H9 (cell line): ENCODE measurements at regions not wholly inside any gene's neighbourhood (a gene's known extent, or its start where the extent isn't known, plus 50 kb on each side); places are given as distances from the start of the nearest gene placed in this dataset.

Experiments
- DNase-seq: peaks from one replicate; pipeline ENCODE4 v3.0.0-alpha.2; 2017
- H2AFZ ChIP-seq: one replicate; pipeline ENCODE4 v1.6.1; 2013; ENCODE audit warnings: mild to moderate bottlenecking, low read length, control low read depth, moderate library complexity
- H2AK5ac ChIP-seq: 2 replicates; pipeline ENCODE4 v1.6.1; 2013; ENCODE audit warnings: low read length, control low read depth, mixed read lengths; ENCODE audit not compliant: insufficient read length
- H2BK120ac ChIP-seq: one replicate; pipeline ENCODE4 v1.6.1; 2013; ENCODE audit warnings: low read depth, mild to moderate bottlenecking, low read length, control low read depth, inconsistent platforms; ENCODE audit not compliant: poor library complexity, severe bottlenecking
- H2BK12ac ChIP-seq: 2 replicates; pipeline ENCODE4 v1.6.1; 2013; ENCODE audit warnings: low read length, control low read depth, mixed read lengths, low read depth; ENCODE audit not compliant: insufficient read length
- H2BK15ac ChIP-seq: 2 replicates; pipeline ENCODE4 v1.6.1; 2013; ENCODE audit warnings: low read depth, low read length, control low read depth
- H2BK20ac ChIP-seq: one replicate; pipeline ENCODE4 v1.6.1; 2013; ENCODE audit warnings: low read depth, mild to moderate bottlenecking, low read length, control low read depth, inconsistent platforms; ENCODE audit not compliant: poor library complexity, severe bottlenecking
- H2BK5ac ChIP-seq: 2 replicates; pipeline ENCODE4 v1.6.1; 2013; ENCODE audit warnings: low read length, control low read depth, mixed read lengths; ENCODE audit not compliant: insufficient read length
- H3K14ac ChIP-seq: 2 replicates; pipeline ENCODE4 v1.6.1; 2013; ENCODE audit warnings: low read length, control low read depth; ENCODE audit not compliant: insufficient read depth
- H3K18ac ChIP-seq: 2 replicates; pipeline ENCODE4 v1.6.1; 2013; ENCODE audit warnings: low read depth, mild to moderate bottlenecking, mixed read lengths, low read length, control low read depth; ENCODE audit not compliant: insufficient read length
- H3K23ac ChIP-seq: 2 replicates; pipeline ENCODE4 v1.6.1; 2013; ENCODE audit warnings: low read length, control low read depth, mixed read lengths, low read depth; ENCODE audit not compliant: insufficient read length
- H3K23me2 ChIP-seq: 2 replicates; pipeline ENCODE4 v1.6.1; 2013; ENCODE audit warnings: low read depth, mild to moderate bottlenecking, mixed read lengths, low read length, control low read depth; ENCODE audit not compliant: insufficient read length, poor library complexity, severe bottlenecking
- H3K27ac ChIP-seq: 2 replicates; pipeline ENCODE4 v1.5.1; 2013; ENCODE audit warnings: low read length, control low read depth, mixed read lengths, low read depth; ENCODE audit not compliant: insufficient read length
- H3K27me3 ChIP-seq: 2 replicates; pipeline ENCODE4 v1.6.1; 2013; ENCODE audit warnings: low read length, control low read depth, inconsistent platforms; ENCODE audit not compliant: insufficient read depth
- H3K4ac ChIP-seq: 2 replicates; pipeline ENCODE4 v1.6.1; 2013; ENCODE audit warnings: low read depth, mild to moderate bottlenecking, control low read depth, inconsistent platforms, low read length, moderate library complexity
- H3K4me1 ChIP-seq: 2 replicates; pipeline ENCODE4 v1.6.1; 2013; ENCODE audit warnings: low read length, control low read depth, inconsistent platforms; ENCODE audit not compliant: insufficient read depth
- H3K4me2 ChIP-seq: 2 replicates; pipeline ENCODE4 v1.6.1; 2013; ENCODE audit warnings: low read length, control low read depth, mixed read lengths; ENCODE audit not compliant: insufficient read length, insufficient read depth
- H3K56ac ChIP-seq: 2 replicates; pipeline ENCODE4 v1.6.1; 2013; ENCODE audit warnings: low read depth, mild to moderate bottlenecking, mixed read lengths, low read length, control low read depth; ENCODE audit not compliant: insufficient read length
- H3K79me1 ChIP-seq: 2 replicates; pipeline ENCODE4 v1.6.1; 2013; ENCODE audit warnings: low read depth, mild to moderate bottlenecking, moderate library complexity, low read length, control low read depth, inconsistent platforms; ENCODE audit not compliant: insufficient read depth, poor library complexity, severe bottlenecking
- H3K79me2 ChIP-seq: 2 replicates; pipeline ENCODE4 v1.6.1; 2013; ENCODE audit warnings: low read length, control low read depth, inconsistent platforms; ENCODE audit not compliant: insufficient read depth
- H3K9ac ChIP-seq: 2 replicates; pipeline ENCODE4 v1.6.1; 2013; ENCODE audit warnings: low read length, control low read depth, mixed read lengths; ENCODE audit not compliant: insufficient read length; ENCODE audit errors: extremely low read depth
- H3K9me3 ChIP-seq: one replicate; pipeline ENCODE4 v1.6.1; 2013; ENCODE audit warnings: low read depth, low read length, inconsistent platforms; ENCODE audit not compliant: control insufficient read depth
- H3T11ph ChIP-seq: one replicate; pipeline ENCODE4 v1.6.1; 2013; ENCODE audit warnings: mild to moderate bottlenecking, low read length, control low read depth, inconsistent platforms
- H4K20me1 ChIP-seq: one replicate; pipeline ENCODE4 v1.6.1; 2013; ENCODE audit not compliant: control insufficient read depth, insufficient read length, insufficient read depth
- H4K5ac ChIP-seq: 2 replicates; pipeline ENCODE4 v1.6.1; 2013; ENCODE audit warnings: low read depth, mild to moderate bottlenecking, mixed read lengths, low read length, control low read depth; ENCODE audit not compliant: insufficient read length
- H4K8ac ChIP-seq: replicated peaks from 2 replicates; pipeline ENCODE4 v1.6.1; 2013; ENCODE audit warnings: low read length, control low read depth, mixed read lengths, low read depth; ENCODE audit not compliant: insufficient read length
- H4K91ac ChIP-seq: 2 replicates; pipeline ENCODE4 v1.6.1; 2013; ENCODE audit warnings: low read depth, mild to moderate bottlenecking, moderate library complexity, mixed read lengths, low read length, control low read depth; ENCODE audit not compliant: insufficient read length
- H3K27ac Mint-ChIP-seq, 3 experiments: 2 replicates in 2 of 3; 3 replicates in 1 of 3; pipeline ENCODE4 v1.8.0; 2020 to 2021; ENCODE audit warnings: mixed read lengths in 3 of 3, mild to moderate bottlenecking in 1 of 3, moderate library complexity in 1 of 3
- H3K27me3 Mint-ChIP-seq: 2 replicates; pipeline ENCODE4 v1.8.0; 2021; ENCODE audit warnings: low read depth, mild to moderate bottlenecking, moderate library complexity, mixed read lengths
- H3K36me3 Mint-ChIP-seq, 3 experiments: 2 replicates in 2 of 3; 3 replicates in 1 of 3; pipeline ENCODE4 v1.8.0; 2020 to 2021; ENCODE audit warnings: low read depth in 3 of 3, mixed read lengths in 3 of 3; ENCODE audit not compliant: insufficient read depth in 1 of 3
- H3K4me1 Mint-ChIP-seq, 2 experiments: 2 replicates each; pipeline ENCODE4 v1.8.0; 2020; ENCODE audit warnings: mixed read lengths in 2 of 2
- H3K4me3 Mint-ChIP-seq, 2 experiments: 2 replicates in 1 of 2; 3 replicates in 1 of 2; pipeline ENCODE4 v1.8.0; 2020 to 2021; ENCODE audit warnings: mild to moderate bottlenecking in 2 of 2, mixed read lengths in 2 of 2, moderate library complexity in 1 of 2
- H3K9me3 Mint-ChIP-seq, 2 experiments: 2 replicates in 1 of 2; 3 replicates in 1 of 2; pipeline ENCODE4 v1.8.0; 2020; ENCODE audit warnings: mild to moderate bottlenecking in 2 of 2, mixed read lengths in 2 of 2, moderate library complexity in 1 of 2
- CTCF ChIP-seq: fragments of 200-600 bp; sonication (generic); conservative IDR thresholded peaks from 3 replicates; pipeline ENCODE4 v1.8.0; 2021; ENCODE audit warnings: antibody characterized with exemption, mild to moderate bottlenecking
- WGBS: extraction: QIAGEN DNeasy Blood & Tissue Kit; methylation state at CpG from one replicate; pipeline ENCODE4 v1.1.7; 2013; ENCODE audit warnings: missing lambda C conversion rate, low lambda C conversion rate, mixed read lengths; ENCODE audit not compliant: insufficient read length; ENCODE audit errors: extremely low coverage; 5-methylcytosine and 5-hydroxymethylcytosine counted together

- Histone ChIP-seq H2BK120ac (no peak overlapping the region), H2AK5ac (no peak overlapping the region), H3K14ac (peak overlapping the region; percentile 80; the same call in 1 of the 2 replicates), H3K23ac (no peak overlapping the region), H3K79me2 (no peaks in the 10 kb centered on the region), H2BK12ac (no peak overlapping the region), H2BK5ac (no peak overlapping the region), H3K4ac (no peak overlapping the region), H2BK15ac (no peak overlapping the region), H3T11ph (no peak overlapping the region), H4K5ac (peak overlapping the region; percentile 36), H4K20me1 (no peaks in the 10 kb centered on the region), H3K9ac (peak overlapping the region; percentile 35), H3K79me1 (no peaks in the 10 kb centered on the region), H3K27ac (peak overlapping the region; percentile 24), H4K91ac (no peak overlapping the region), H3K18ac (peak overlapping the region; percentile 82), H2AFZ (peak overlapping the region; percentile 76), H3K9me3 (no peaks in the 10 kb centered on the region), H3K23me2 (no peaks in the 10 kb centered on the region), H4K8ac (no peak overlapping the region), H3K4me2 (no peak overlapping the region), H2BK20ac (no peak overlapping the region), H3K27me3 (no peaks in the 10 kb centered on the region), H3K56ac (no peak overlapping the region), H3K4me1 (peaks cover 3% of the 10 kb centered on the region; the same call in 1 of the 2 replicates)
- Mint-ChIP-seq H3K36me3 (no peaks in the 10 kb centered on the region), H3K4me1 (peaks cover 11 to 16% of the 10 kb centered on the region in 2 experiments), H3K9me3 (no peaks in the 10 kb centered on the region), H3K27me3 (no peaks in the 10 kb centered on the region), H3K4me3 (no peak overlapping the region), H3K27ac (peak overlapping the region; percentile 60 to 89 (median 76); a peak in 5 of 7 replicates)
- DNase-seq: peak; percentile 79
- WGBS: no CpG with 5 or more reads among the region's 9 CpGs
- TF ChIP-seq CTCF: peak; percentile 89
These were observed 130.1 kb downstream of the SPTSSA start for GRCh38 chr14:34331728-34332623.
